ENCODE measurements at regions not wholly inside any gene's neighbourhood (a gene's known extent, or its start where the extent isn't known, plus 50 kb on each side); places are given as distances from the start of the nearest gene placed in this dataset.
"Not testable (repeated sequence)": the region's sequence is repeated elsewhere in the genome, so short reads cannot be mapped to it uniquely, and the experiment has no call there.

- intact Hi-C loops (cut with micrococcal nuclease; ENCODE audit: unreplicated experiment) (no loop called here), in situ Hi-C loops (cut with HindIII; ENCODE audit: low pct_unique_long_range_greater_than_20kb, low sequenced_read_pairs) (no loop called here)
- BruUV-seq (replicated peaks) = no TSS peak
- ATAC-seq (no peak), DNase-seq (ENCODE audit: low read depth, low spot score) (no peak)
- H3K9me3 ChIP-seq (ENCODE audit: control insufficient read depth, insufficient read depth, low read depth, low read length) = no peaks in the 10 kb centered on the region
- POLR2A ChIA-PET = no interaction called here
- TF ChIP-seq CTCF (IDR thresholded peaks at IDR 0.05) (no peak), TCF7L2 (IDR thresholded peaks at IDR 0.05; ENCODE audit: low read depth, low read length) (no peak), REST (IDR thresholded peaks at IDR 0.05; ENCODE audit: insufficient read depth in 1 of 2, low read depth in 2 of 2, low read length in 1 of 2) (no peak), POLR2AphosphoS5 (IDR thresholded peaks at IDR 0.05; ENCODE audit: low read depth, low read length) (no peak), SIN3A (IDR thresholded peaks at IDR 0.05; ENCODE audit: borderline replicate concordance, insufficient read depth, low read depth, low read length) (no peak)
- H3K36me3 ChIP-seq (ENCODE audit: control insufficient read depth, insufficient read depth, low read length) = no peaks in the 10 kb centered on the region
- no peaks in the 10 kb centered on the region for H3K27me3 ChIP-seq (ENCODE audit: control insufficient read depth, insufficient read depth, low read length)
- no peaks in the 10 kb centered on the region for H3K4me1 ChIP-seq (ENCODE audit: control insufficient read depth, insufficient read depth, low read length)
- H3K27ac ChIP-seq (ENCODE audit: low read length) = no peak overlapping the region
- H3K4me3 ChIP-seq (ENCODE audit: low read depth in 2 of 2, low read length in 2 of 2) = no peak overlapping the region
- CTCF ChIA-PET = no interaction called here
Observed at GRCh38 chr4:66930206-66930605, 615.1 kb downstream of the CENPC start.

GRCh38 chr4:66929748-66930147 is 615.6 kb downstream of the CENPC start:
- ATAC-seq (no peak), DNase-seq (ENCODE audit: low read depth, low spot score) (no peak)
- H3K27ac ChIP-seq (ENCODE audit: low read length) = no peak overlapping the region
- in situ Hi-C loops (cut with HindIII; ENCODE audit: low pct_unique_long_range_greater_than_20kb, low sequenced_read_pairs) (no loop called here), intact Hi-C loops (cut with micrococcal nuclease; ENCODE audit: unreplicated experiment) (no loop called here)
- H3K27me3 ChIP-seq (ENCODE audit: control insufficient read depth, insufficient read depth, low read length) = no peaks in the 10 kb centered on the region
- H3K36me3 ChIP-seq (ENCODE audit: control insufficient read depth, insufficient read depth, low read length) = no peaks in the 10 kb centered on the region
- ChIA-PET CTCF (no interaction called here), POLR2A (no interaction called here)
- TF ChIP-seq POLR2AphosphoS5 (IDR thresholded peaks at IDR 0.05; ENCODE audit: low read depth, low read length) = no peak
- no peak for TF ChIP-seq TCF7L2 (IDR thresholded peaks at IDR 0.05; ENCODE audit: low read depth, low read length)
- no peak for TF ChIP-seq SIN3A (IDR thresholded peaks at IDR 0.05; ENCODE audit: borderline replicate concordance, insufficient read depth, low read depth, low read length)
- TF ChIP-seq REST (IDR thresholded peaks at IDR 0.05; ENCODE audit: insufficient read depth in 1 of 2, low read depth in 2 of 2, low read length in 1 of 2) = no peak
- no peak for TF ChIP-seq CTCF (IDR thresholded peaks at IDR 0.05)
- no peaks in the 10 kb centered on the region for H3K4me1 ChIP-seq (ENCODE audit: control insufficient read depth, insufficient read depth, low read length)
- H3K9me3 ChIP-seq (ENCODE audit: control insufficient read depth, insufficient read depth, low read depth, low read length) = no peaks in the 10 kb centered on the region
- BruUV-seq (replicated peaks) = no TSS peak
- H3K4me3 ChIP-seq (ENCODE audit: low read depth in 2 of 2, low read length in 2 of 2) = no peak overlapping the region

- not testable (repeated sequence) for ATAC-seq
Observed at GRCh38 chr4:66928881-66929280, 616.4 kb downstream of the CENPC start.

More at GRCh38 chr4:66928881-66929280, 616.4 kb downstream of the CENPC start:
- H3K27ac ChIP-seq (ENCODE audit: low read length); H3K27me3 ChIP-seq (ENCODE audit: control insufficient read depth, insufficient read depth, low read length); H3K36me3 ChIP-seq (ENCODE audit: control insufficient read depth, insufficient read depth, low read length); H3K4me1 ChIP-seq (ENCODE audit: control insufficient read depth, insufficient read depth, low read length); POLR2A ChIA-PET; in situ Hi-C loops (cut with HindIII; ENCODE audit: low pct_unique_long_range_greater_than_20kb, low sequenced_read_pairs); CTCF ChIA-PET; BruUV-seq (replicated peaks); intact Hi-C loops (cut with micrococcal nuclease; ENCODE audit: unreplicated experiment); H3K9me3 ChIP-seq (ENCODE audit: control insufficient read depth, insufficient read depth, low read depth, low read length); DNase-seq (ENCODE audit: low read depth, low spot score); H3K4me3 ChIP-seq (ENCODE audit: low read depth in 2 of 2, low read length in 2 of 2): not testable (repeated sequence)

Data from Panc1 (cell line).